Stimulated activated CD4-positive, alpha-beta T cell treated with anti-CD3 and anti-CD28 coated beads, Interleukin-12 subunit alpha, Interleukin-12 subunit beta, amount 100 ng/mL, for 4 hours (primary cell): ENCODE measurements at regions not wholly inside any gene's neighbourhood (a gene's known extent, or its start where the extent isn't known, plus 50 kb on each side); places are given as distances from the start of the nearest gene placed in this dataset.
"Not testable (repeated sequence)": the region's sequence is repeated elsewhere in the genome, so short reads cannot be mapped to it uniquely, and the experiment has no call there.

ENCODE experiments used
- DNase-seq: peaks from one replicate; pipeline ENCODE4 v3.0.0-alpha.2; 2020

DNA sequence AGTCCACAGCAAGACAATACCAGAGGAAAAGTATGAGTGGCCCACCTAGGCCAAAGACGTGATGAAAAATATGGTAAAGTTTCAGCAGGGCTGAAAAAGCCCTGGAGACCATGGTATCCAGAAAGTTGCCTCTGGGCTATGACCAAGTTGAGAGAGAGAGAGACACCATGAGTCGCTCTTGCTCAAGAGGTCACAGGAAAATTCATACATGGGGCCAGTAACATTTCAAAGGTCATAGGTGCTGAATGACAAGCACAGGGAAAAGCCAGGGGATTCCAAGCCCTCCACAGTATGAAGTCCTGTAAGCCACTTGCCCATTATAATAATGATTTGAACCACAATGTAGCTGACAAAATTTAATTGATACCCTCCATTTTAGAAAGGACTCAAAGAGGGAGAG is 657.7 kb upstream of the CITED2 start:
- no peak for DNase-seq

DNA sequence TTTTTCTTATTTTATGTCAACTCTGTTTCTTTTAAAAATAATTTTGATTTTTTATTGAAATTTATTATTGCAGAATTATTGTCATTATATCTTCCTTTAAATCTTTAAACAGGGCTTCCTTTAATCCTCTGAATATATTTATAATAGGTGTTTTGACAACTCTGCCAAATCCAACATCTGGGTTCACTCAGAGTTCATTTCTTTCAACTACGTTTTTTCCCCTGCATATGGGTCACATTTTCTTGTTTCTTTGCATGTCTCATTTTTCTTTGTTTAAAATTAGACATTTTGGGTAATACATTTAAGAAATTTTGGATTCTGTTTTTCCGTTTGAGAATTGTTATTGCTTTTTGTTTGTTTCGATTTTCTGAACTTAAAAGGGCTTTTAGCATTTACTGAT is 655.1 kb upstream of the CITED2 start:
- DNase-seq = no peak

DNA sequence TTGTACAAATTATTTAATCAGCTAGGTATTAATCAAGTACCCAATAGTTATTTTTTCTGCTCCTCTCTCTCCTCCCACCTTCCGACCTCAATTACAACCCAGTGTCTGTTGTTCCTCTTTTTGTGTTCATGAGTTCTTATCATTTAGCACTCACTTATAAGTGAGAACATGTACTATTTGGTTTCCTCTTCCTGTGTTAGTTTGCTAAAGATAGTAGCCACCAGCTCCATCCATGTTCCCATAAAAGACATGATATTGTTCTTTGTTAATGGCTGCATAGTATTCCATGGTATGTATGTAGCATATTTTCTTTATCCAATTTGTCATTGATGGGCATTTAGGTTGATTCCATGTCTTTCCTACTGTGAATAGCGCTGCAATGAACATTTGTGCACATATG is 652.8 kb upstream of the CITED2 start:
- DNase-seq = no peak

DNA sequence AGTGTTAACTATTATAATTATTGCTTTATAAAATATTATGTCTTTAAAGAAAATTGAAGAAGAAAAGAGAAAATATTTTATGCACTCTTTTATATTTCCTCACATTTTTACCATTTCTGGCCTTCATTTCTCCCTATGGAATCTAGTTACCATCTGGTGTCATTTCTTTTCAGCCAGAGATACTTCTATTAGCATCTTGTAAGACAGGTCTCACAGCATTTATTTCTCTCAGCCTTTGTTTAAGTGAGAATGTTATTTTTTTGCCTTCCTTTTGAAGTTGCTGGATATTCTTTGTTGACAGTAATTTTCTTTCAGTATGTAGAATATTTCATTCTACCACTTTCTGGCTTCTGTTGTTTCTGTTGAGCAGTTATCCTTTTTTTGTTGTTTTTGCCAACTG is 652.1 kb upstream of the CITED2 start:
- no peak for DNase-seq

DNA sequence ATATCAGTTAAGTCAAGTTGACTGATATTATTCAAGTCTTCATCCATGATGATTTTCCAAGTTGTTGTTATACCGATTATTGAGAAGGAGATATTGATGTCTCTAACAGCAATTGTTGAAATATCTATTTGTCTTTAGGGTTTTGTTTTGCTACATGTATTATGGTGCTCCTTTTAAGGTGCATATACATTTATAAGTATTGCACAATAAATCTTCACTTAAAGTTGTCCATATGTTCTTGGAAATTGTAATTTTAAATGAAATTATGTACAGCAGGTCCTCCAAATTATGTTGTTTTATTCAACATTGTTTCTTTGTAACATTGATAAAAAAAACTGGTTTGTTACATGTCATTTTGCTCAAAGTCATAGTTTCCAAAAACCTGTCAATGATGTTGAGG is 650.7 kb upstream of the CITED2 start:
- no peak for DNase-seq

DNA sequence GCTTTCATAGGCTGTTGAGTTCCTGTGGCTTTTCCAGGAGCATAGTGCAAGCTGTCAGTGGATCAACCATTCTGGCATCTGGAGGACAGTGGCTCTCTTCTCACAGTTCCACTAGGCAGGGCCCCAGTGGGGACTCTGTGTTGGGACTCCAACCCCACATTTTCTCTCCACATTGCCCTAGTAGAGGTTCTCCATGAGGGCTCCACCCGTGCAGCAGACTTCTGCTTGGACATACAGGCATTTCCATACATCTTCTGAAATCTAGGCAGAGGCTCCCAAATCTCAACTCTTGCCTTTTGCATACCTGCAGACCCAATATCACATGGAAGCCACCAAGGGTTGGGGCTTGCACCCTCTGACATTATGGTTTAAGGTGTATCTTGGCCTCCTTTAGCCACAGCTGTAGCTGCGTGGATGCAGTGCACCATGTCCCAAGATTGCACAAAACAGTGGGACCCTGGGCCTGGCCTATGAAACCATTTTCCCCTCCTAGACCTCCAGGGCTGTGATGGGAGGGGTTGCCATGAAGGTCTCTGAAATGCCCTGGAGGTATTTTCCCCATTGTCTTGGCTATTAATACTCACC is 645.9 kb upstream of the CITED2 start:
- no peak for DNase-seq

DNA sequence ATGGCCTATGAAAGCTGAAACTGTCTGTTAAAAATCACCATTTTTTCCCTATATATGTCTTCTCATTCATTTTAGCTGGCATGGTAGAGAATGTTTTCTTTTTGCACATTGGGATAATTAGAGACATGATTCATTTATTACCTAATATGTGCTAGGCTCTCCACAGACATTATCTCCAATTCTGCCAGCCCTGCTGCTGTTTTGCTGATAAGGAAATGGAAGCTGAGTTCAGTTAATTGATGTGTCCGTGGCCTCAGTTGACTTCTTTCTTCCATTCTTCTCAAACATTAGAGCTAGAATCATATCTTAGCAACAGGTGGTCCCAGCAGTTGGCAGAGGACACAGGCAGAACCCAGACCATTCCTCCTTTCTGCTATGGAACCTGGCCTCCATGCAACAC is 644.1 kb upstream of the CITED2 start:
- no peak for DNase-seq

DNA sequence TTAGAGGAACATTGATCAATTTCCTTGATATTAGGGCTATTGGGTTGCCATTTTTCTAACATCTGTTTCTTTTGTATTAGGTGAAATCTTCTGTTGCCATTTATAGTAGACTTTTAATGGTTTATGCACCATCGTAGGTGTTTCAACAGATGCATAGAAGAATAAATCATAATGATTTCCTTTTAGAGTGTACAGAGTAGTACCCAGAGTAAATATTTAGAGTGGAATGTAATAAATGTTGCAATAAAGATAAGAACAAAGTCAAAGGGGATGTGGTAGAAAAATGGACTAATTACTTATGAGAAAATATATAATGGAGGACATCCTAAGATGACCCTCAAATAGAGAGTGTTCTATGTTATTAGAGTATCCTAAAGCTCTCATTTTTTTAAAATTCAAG is 643.0 kb upstream of the CITED2 start:
- DNase-seq = no peak

DNA sequence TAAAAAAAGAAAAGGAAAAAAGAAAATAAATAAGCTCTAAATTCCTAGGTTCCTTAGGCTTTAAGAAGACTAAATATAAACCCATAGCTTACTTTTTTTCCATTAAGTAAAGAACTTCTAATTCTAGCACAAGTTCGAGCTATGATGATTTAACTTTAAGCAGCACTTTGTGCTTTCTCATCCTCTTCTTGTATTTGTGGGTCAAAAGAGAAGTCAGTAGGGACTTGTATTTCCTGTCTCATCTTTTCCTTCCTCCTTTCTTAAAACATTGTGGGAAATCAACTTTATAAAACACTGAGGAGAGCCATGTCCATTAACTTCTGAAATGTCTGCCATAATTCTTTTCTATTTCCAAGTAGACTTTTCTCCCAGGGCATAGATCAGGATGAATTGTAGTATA is 637.7 kb upstream of the CITED2 start:
- DNase-seq = no peak

DNA sequence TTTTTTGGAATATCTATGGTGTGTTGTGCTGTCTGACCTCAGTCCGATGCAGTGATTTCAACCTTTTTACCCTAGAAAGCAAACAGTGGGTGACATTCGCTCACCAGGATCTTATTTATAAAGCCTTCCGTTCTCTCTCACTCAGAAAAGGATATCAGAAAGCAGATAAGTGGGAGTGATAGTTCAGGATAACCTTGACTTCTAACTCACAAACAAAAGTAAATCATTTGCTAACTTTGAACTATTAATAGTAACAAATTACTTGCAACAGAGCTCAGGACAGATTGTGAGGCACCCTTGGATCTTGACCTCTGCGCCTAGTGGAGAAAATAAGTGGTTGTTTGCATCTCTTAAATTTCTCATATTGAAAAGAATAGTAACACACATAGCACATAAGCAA is 637.1 kb upstream of the CITED2 start:
- DNase-seq = no peak

DNA sequence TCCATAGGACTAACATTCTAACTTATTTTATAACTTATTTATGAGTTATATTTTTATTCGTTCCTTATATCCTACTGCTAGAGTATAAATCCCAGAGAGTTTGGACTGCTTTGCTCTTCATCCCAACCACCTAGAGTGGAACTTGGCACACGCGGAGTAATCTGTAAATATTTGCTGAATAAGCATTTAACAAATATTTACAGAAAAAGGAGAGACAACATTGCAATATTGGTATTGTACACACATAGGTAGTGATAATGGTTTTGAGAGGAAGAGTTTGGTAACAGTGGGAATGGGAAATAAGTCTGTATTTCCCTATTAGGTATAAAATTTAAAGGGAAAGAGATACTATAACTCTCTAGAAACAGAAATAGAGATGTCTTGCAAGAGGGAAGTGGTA is 634.8 kb upstream of the CITED2 start:
- no peak for DNase-seq

DNA sequence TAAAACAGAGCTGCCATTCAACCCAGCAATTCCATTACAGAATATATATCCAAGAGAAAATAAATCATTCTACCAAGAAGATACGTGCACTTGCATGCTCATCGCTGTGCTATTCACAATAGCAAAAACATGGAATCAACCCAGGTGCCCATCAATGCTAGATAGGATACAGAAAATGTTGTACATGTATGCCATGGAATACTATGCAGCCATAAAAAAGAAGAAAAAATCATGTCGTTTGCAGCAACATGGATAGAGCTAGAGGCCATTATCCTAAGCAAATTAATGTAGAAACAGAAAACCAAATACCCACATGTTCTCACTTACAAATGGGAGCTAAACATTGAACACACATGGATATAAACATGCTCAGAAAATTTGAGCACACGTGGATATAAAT is 633.1 kb upstream of the CITED2 start:
- no peak for DNase-seq

DNA sequence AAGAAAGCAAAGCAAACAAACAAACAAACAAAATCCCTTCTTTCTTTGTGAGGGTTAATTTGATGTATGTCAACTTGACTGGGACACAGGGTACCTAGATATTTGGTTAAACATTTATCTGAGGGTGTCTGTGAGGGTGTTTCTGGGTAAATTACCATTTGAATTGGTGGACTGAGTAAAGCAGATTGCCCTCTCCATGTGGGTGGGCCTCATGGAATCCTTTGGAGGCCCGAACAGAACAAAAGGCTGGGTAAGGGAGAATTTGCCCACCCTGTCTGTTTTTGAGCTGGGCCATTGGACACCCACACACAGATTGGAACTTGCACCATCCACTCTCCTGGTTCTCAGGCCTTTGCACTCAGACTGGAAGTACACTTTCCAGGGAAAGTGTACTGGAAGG is 628.8 kb upstream of the CITED2 start:
- no peak for DNase-seq

DNA sequence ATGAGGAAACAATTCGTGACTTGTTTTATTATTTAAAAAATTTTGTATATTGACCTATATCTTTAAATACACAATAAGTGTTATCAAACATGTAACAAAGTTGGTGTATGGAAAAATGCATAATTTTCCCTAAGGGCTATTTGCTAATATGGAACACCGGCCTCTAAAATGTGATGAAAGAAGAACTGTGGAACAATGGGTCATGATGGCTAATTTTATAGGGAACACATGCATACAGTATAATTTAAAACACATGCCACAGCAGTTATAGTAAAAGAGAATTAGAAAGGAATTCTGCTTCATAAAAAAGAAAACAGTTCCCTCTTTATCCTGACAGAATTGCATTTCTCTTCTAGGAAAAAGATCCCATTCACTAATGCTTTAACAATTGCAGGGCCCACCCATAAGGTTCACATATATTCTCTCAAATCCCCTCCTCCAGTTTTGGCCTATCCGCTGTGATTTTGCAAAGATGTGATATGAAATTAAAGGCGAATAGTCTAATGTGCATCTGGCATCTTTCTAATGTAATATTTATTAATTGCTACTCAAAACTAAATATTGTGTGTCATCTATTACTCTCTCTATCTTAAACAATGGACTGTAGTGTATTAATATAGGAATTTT is 628.1 kb upstream of the CITED2 start:
- DNase-seq = no peak

DNA sequence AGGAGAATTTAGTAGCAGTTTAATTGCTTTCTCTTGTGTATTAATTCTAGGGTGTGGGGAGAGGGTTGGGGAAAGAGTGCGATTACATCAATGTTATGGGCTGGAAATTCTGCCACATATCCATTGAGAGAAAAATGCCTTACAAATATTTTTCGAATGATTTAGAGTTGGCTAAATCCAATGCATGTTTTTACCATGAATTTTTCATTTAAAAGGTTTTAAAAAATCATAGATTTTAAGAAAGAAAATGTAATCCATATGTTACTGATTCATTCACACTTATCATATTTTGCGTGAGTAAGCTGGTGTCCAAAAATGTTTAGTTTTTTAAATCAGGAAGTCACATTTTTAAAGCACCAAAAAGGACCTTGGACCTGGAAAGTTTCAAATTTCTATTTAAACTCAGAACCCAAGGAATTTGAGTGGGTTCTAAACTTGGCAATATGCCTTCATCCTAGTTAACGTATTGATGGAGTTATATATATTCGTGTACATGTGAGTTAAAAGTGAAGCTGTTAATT is 627.4 kb upstream of the CITED2 start:
- DNase-seq = no peak

DNA sequence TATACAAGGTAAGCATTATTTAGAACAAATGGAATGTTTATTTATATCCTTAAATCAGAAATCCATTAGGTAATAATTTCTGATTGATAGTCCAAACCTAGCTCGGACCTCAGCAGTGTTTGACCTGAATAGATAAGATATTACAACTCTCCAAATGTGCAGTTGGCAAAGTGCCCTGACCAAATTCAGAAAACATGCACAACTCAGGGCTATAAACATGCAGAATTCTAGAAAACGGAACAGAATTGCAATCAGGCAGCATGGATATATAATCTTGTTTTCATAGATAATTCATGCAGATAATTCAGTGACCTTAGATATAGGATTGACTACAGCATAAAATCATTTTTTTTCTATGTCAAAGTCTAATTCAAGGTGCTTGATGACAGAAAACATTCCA is 626.6 kb upstream of the CITED2 start:
- DNase-seq = no peak

DNA sequence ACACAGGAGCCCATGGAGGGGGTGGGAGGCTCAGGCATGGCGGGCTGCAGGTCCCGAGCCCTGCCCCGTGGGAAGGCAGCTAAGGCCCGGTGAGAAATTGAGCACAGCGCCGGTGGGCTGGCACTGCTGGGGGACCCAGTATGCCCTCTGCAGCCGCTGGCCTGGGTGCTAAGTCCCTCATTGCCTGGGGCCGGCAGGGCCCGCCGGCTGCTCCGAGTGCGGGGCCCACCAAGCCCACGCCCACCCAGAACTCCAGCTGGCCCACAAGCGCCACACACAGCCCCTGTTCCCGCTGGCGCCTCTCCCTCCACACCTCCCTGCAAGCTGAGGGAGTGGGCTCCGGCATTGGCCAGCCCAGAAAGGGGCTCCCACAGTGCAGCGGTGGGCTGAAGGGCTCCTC is 625.2 kb upstream of the CITED2 start:
- not testable (repeated sequence) for DNase-seq

DNA sequence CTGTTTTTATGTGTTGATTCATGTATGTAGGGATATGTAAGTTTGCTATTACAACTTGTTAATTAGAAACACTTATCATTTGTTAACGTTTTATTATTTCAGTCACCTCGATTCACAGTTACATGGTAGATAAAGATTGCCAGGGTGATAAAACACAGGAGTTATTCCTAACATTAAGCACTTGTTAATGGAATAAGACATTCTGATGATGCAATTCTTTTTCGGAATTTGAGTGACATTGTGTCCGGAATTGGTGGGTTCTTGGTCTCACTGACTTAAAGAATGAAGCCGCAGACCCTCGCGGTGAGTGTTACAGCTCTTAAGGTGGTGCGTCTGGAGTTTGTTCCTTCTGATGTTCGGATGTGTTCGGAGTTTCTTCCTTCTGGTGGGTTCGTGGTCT is 624.0 kb upstream of the CITED2 start:
- not testable (repeated sequence) for DNase-seq

DNA sequence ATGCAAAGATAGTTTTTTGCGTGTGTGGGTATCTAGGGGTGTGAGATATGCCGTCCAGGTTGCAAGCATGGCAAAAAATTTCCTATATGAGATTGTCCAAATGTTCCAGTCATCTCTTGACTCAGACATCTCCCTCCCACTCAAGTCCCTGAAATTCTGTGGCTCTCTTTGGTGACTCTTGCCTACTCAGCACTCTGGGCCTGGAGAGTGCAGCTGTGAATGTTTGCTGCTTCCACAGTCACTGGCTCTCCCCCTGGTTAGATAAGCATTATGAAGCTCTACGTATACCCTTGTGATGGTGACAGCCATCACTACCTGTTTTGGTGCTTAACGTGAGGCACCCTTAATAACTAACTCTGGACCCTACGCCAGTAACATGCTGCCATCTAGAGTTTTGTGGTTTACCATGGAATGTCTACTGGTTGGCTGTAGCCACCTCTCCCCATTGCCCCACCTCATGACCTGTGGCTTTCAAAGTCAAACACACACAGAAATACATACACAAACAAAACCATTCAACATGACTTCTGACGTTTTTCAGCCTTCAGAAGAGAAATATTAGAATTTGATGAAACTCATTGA is 621.9 kb upstream of the CITED2 start:
- no peak for DNase-seq

DNA sequence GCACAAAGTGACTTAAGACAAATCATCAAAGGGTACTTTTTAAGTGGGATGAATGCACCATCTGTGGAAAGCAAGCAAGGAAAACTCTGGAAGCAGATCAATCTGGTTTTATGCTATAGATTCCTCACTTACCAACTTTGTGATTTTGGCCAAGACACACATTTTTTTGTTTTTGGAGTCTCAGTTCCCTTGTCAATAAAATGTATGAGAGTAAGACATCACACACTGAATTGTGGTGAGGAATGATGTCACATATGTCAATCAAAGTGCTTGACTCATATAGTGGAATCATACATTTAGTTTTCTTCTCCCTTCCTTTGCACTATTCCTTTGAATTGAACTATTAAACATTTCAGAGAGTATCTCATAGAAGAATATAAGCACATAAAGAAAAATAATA is 620.5 kb upstream of the CITED2 start:
- no peak for DNase-seq

DNA sequence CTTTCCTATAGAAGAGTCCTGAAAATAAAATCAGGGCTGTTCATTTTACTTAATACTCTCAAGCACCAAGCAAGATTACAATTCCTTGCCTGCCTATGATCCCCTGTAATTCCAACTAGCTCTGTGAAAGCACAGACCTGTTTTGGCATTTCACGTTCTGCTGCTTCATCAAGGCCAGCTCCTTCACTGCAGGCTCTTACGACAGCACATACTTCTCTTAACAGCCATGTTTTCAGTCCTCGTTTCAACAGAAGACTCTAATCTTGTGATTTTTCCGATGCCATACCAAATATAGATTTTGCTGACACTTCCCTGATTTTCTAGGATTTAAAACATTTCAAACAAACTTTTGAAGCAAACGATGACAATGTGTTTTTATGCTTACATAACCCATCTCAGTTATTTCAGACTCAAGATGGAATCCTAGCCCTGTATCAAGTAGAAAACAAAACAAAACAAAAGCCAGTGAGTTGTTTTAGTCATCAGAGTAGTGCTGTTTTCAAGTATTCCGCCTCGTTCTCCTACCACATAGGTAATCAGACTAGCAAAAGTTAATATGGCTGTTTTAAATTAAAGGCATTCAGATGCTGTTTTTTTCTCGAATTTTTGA is 616.5 kb upstream of the CITED2 start:
- no peak for DNase-seq

DNA sequence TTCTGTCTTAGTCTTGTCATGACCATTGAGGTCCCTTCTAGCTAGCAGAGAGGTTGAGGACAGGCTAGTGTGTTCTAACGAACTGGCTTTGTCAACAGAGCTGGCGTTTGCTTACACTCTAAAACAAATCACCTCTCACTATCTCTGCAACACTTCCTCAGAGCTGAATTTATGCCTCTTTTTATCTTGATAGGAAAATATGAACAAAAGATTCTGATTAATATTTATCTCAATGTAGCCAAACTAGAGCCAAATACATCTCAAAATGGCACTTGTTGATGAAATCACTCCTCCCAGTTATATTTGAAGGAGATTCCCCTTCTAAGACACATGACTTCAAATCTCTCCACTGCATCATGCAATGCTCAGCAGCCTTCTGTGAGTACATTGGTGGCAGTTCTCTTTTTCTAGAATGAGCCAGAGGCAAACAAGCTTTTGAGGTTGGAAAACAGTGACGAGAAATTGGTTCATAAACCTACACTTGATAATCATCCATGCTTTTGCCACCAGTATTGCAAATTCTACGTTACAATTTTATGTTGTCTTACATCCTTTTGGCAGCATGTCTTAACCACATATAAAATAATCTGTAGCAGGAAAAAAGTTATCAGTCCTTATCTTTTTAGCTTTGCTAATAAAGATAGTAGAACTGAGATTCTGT is 615.7 kb upstream of the CITED2 start:
- no peak for DNase-seq

DNA sequence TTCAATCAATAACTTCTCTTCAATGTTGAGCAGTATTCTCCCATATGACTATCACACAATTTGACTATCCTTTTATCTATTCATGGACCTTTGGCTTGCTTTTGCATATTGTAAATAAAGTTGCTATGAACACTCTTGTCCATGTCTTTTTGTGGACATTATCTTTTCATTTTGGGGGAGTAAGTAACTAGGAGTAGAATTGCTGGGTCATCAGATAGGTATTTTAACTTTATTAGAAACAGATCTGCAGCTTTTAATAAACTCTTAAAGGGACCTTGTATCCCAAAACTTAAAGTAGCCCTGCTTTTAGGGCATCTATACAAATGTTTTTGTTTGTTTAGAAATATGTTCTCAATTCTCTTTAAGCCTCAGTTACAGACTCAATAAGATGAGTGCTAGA is 614.2 kb upstream of the CITED2 start:
- DNase-seq = no peak

DNA sequence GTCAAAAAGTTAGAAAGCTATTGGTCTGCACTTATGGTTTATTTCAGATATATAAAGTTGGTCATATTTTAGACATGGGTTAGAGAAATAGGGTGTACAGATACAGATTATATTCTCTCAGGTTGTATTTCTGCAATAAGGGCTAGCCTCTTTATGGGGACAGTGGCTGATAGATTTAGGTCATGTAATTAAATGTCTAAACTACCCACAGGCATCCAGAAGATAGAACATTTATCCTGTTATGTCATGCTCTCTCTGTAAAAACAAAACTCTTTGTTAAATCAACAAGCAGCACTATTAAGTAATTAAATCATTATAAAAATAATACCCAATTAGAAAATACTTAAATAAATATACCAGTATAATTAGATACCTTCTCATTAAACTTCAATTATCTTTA is 612.6 kb upstream of the CITED2 start:
- DNase-seq = no peak
